ENCODE measurements at regions not wholly inside any gene's neighbourhood (a gene's known extent, or its start where the extent isn't known, plus 50 kb on each side); places are given as distances from the start of the nearest gene placed in this dataset.

DNA sequence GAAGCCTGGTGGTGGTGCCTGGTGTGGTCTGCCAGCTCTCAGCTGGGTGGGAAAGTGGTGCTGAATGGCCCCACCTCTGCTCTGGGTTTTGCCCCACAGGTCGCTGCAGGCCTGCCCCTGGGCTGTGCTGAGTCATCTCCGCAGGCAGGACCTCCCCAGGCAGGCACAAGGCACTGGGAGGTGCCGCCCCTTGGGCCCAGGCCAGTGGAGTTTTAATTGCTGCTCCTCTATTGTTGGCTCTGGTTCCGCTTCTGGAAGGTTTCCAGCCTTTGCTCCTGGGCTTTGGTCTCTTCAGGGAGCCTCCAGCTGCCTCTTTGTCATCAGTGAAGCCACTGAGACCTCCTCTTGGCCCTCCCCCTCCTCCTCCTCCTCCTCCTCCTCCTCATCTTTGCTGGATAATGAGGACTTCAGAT, 180.3 kb upstream of the GRB10 start:
- peaks cover 0 to 3% of the 10 kb centered on the region in 2 donors for H3K27me3 ChIP-seq
- peak in 1 of 3 donors; percentile 35 for TF ChIP-seq POLR2A (IDR thresholded peaks at IDR 0.05)
- TF ChIP-seq, protein P1, sequence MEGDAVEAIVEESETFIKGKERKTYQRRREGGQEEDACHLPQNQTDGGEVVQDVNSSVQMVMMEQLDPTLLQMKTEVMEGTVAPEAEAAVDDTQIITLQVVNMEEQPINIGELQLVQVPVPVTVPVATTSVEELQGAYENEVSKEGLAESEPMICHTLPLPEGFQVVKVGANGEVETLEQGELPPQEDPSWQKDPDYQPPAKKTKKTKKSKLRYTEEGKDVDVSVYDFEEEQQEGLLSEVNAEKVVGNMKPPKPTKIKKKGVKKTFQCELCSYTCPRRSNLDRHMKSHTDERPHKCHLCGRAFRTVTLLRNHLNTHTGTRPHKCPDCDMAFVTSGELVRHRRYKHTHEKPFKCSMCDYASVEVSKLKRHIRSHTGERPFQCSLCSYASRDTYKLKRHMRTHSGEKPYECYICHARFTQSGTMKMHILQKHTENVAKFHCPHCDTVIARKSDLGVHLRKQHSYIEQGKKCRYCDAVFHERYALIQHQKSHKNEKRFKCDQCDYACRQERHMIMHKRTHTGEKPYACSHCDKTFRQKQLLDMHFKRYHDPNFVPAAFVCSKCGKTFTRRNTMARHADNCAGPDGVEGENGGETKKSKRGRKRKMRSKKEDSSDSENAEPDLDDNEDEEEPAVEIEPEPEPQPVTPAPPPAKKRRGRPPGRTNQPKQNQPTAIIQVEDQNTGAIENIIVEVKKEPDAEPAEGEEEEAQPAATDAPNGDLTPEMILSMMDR (IDR thresholded peaks at IDR 0.05), result peak in 2 of 7 experiments; percentile 8 to 18
- H3K27ac ChIP-seq, result peak overlapping the region; percentile 57 to 70 (median 67)
- 5 to 14% methylated on average over 2 to 4 of the region's 4 CpGs for WGBS, 2 donors
- H3K4me3 ChIP-seq, result no peak overlapping the region
- ATAC-seq, result peak; percentile 96
- intact Hi-C loops (cut with DNase I), result no loop called here
- no peaks in the 10 kb centered on the region for H3K9me3 ChIP-seq
- H3K4me1 ChIP-seq, result peaks cover 32% of the 10 kb centered on the region
- peak; percentile 83 to 95 (median 92) for DNase-seq
- H3K36me3 ChIP-seq (replicated peaks in 1 of 2; ENCODE audit: insufficient read depth in 1 of 2, low read depth in 2 of 2), result no peaks in the 10 kb centered on the region

DNA sequence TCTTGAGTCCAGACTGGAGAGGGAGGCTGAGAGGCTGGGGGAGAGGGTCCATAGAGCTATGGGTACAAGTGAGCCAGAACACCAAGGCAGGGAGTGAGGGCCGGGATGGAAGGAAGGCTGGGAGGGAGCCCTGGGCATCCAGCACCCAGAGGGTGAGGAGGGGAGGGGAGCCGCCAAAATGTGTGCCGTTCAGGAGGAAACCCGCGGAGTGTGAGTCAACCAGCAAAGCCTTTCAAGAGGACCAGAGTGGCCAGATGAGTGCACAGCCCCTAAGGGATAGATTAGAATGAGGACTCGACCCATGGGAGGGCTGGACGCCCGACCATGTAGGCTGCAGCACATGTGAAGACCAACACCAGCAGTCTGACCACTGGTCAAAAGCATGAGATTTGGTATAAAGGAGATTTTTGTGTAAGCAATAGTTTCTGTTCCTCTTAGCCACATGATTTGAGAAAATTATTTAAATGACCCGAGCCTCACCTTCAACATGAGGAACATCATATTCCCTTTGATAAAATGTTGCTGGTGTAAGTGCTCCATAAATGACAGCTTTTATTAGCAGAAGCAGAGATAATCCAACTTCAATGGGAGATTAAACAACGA, 179.7 kb upstream of the GRB10 start:
- no peak overlapping the region for H3K4me3 ChIP-seq
- DNase-seq (no peak), ATAC-seq (no peak)
- peaks cover 34% of the 10 kb centered on the region for H3K4me1 ChIP-seq
- H3K9me3 ChIP-seq, result no peaks in the 10 kb centered on the region
- no peaks in the 10 kb centered on the region for H3K36me3 ChIP-seq (replicated peaks in 1 of 2; ENCODE audit: insufficient read depth in 1 of 2, low read depth in 2 of 2)
- intact Hi-C loops (cut with DNase I), result no loop called here
- 80 to 87% methylated on average over 10 of the region's 10 CpGs for WGBS, 2 donors
- peak overlapping the region; percentile 57 to 70 (median 67) for H3K27ac ChIP-seq
- no peaks in the 10 kb centered on the region for H3K27me3 ChIP-seq
- TF ChIP-seq, protein P1 (IDR thresholded peaks at IDR 0.05), result no peak
- TF ChIP-seq POLR2A (IDR thresholded peaks at IDR 0.05), result no peak

DNA sequence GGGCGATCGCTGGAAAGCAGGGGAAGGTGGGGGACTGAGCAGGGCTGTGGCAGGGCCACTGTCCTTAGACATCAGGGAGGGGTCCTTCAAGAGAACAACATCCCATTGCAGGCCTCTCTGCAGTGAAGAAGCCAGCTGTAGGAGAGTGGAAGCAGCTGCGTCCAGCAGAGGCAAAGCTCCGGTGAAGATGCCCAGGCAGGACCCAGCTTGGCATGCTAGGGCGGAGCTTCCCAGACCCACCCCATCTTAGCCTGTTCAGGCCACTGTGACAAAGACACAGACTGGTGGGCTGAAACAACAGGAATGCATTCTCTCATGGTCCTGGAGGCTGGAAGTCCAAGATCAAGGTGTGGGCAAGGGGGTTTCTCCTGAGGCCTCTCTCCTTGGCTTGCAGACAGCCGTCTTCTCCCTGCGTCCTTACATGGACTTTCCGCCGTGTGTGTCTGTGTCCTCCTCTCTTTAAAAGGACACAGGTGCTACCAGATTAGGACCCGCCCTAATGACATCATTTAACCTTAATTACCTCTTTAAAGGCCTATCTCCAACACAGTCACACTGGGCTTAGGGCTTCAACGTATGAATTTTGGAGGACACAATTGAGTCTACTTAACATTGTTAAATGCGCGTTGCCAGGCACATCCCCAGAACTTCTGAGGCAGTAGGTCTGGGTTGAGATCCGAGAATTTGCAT, 178.1 kb upstream of the GRB10 start:
- no peaks in the 10 kb centered on the region for H3K9me3 ChIP-seq
- DNase-seq, result no peak
- H3K4me3 ChIP-seq, result no peak overlapping the region
- no peaks in the 10 kb centered on the region for H3K36me3 ChIP-seq (replicated peaks in 1 of 2; ENCODE audit: insufficient read depth in 1 of 2, low read depth in 2 of 2)
- peaks cover 41% of the 10 kb centered on the region for H3K4me1 ChIP-seq
- no peak overlapping the region for H3K27ac ChIP-seq
- intact Hi-C loops (cut with DNase I), result no loop called here
- 84 to 85% methylated on average over 14 of the region's 14 CpGs for WGBS, 2 donors
- no peak for ATAC-seq
- TF ChIP-seq, protein P1 (IDR thresholded peaks at IDR 0.05), result no peak
- no peak for TF ChIP-seq POLR2A (IDR thresholded peaks at IDR 0.05)
- H3K27me3 ChIP-seq, result no peaks in the 10 kb centered on the region

DNA sequence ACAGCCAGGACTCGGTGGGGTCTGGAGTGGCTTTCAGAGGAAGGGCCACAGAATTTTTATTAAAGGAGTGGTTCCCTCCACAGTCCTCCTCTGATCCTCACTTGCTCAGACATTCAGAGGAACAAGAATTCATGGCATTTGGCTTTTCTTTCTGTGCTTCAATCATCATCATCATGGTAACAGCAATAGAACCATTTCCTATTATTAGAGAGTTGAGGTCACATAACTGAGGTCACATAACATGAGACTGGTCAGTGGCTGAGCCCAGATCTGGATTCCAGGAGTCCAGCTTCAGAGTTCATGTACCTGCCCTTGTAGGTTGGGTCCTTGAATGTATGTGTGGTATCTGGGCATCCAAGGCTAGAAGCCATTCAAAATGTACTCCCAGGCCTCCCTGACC, 177.3 kb upstream of the GRB10 start:
- H3K4me3 ChIP-seq, result no peak overlapping the region
- ATAC-seq (no peak), DNase-seq (no peak)
- H3K4me1 ChIP-seq, result peaks cover 44% of the 10 kb centered on the region
- no peaks in the 10 kb centered on the region for H3K9me3 ChIP-seq
- H3K36me3 ChIP-seq (replicated peaks in 1 of 2; ENCODE audit: insufficient read depth in 1 of 2, low read depth in 2 of 2), result no peaks in the 10 kb centered on the region
- no peak overlapping the region for H3K27ac ChIP-seq
- intact Hi-C loops (cut with DNase I), result no loop called here
- no peak for TF ChIP-seq POLR2A (IDR thresholded peaks at IDR 0.05)
- TF ChIP-seq, protein P1 (IDR thresholded peaks at IDR 0.05), result no peak
- 100% methylated on average over 1 of the region's 1 CpG for WGBS, 2 donors
- no peaks in the 10 kb centered on the region for H3K27me3 ChIP-seq

Measured in body of pancreas (tissue), 4 donors.